GM12878 (cell line): ENCODE measurements at regions not wholly inside any gene's neighbourhood (a gene's known extent, or its start where the extent isn't known, plus 50 kb on each side); places are given as distances from the start of the nearest gene placed in this dataset.

Experiments used
- CTCF ChIP-seq, 3 experiments: IDR thresholded peaks in 2 of 3; conservative IDR thresholded peaks in 1 of 3; 2 replicates each; pipeline ENCODE4 v1.5.1; 2011; ENCODE audit warnings: low read depth in 3 of 3, low read length in 3 of 3, mild to moderate bottlenecking in 3 of 3, control low read depth in 2 of 3, moderate library complexity in 2 of 3, inconsistent platforms in 1 of 3, mixed read lengths in 1 of 3; ENCODE audit not compliant: control insufficient read depth in 2 of 3, insufficient read depth in 1 of 3; ENCODE audit errors: extremely low read depth in 1 of 3
- DPF2 ChIP-seq: fragments of 450-650 bp; IDR thresholded peaks from 2 replicates; pipeline ENCODE4 v1.6.1; 2017; ENCODE audit warnings: mild to moderate bottlenecking
- EP300 ChIP-seq, 2 experiments: fragments of 150-350 bp in 1 of 2; IDR thresholded peaks; 2 replicates each; pipeline ENCODE4 v1.6.1; 2011 to 2012; ENCODE audit warnings: low read depth in 2 of 2, low read length in 2 of 2, borderline replicate concordance in 1 of 2, improper control_type of control experiment in 1 of 2, inconsistent platforms in 1 of 2; ENCODE audit not compliant: control insufficient read depth in 1 of 2
- FOXK2 ChIP-seq: fragments of 450-650 bp; IDR thresholded peaks from 2 replicates; pipeline ENCODE4 v1.6.1; 2017; ENCODE audit warnings: mild to moderate bottlenecking, moderate library complexity
- MAX ChIP-seq: IDR thresholded peaks from 2 replicates; pipeline ENCODE4 v1.6.1; 2012; ENCODE audit warnings: low read depth, low read length, improper control_type of control experiment
- RELA ChIP-seq: fragments of 450-650 bp; IDR thresholded peaks from 2 replicates; pipeline ENCODE4 v1.8.0; 2014; ENCODE audit warnings: borderline replicate concordance; ENCODE audit not compliant: partially characterized antibody
- REST ChIP-seq: IDR thresholded peaks from 2 replicates; pipeline ENCODE4 v1.6.1; 2012; ENCODE audit warnings: mild to moderate bottlenecking, low read depth, low read length
- TAF1 ChIP-seq: IDR thresholded peaks from 2 replicates; pipeline ENCODE4 v1.6.1; 2011; ENCODE audit warnings: mild to moderate bottlenecking, low read depth, low read length, borderline replicate concordance
- TARDBP ChIP-seq: IDR thresholded peaks from 2 replicates; pipeline ENCODE4 v1.6.1; 2016; ENCODE audit warnings: borderline replicate concordance
- USF1 ChIP-seq: IDR thresholded peaks from 2 replicates; pipeline ENCODE4 v1.6.1; 2011; ENCODE audit warnings: borderline replicate concordance, low read depth, mild to moderate bottlenecking, moderate library complexity, mixed read lengths, low read length; ENCODE audit not compliant: insufficient read depth; ENCODE audit errors: extremely low read length
- ZBTB33 ChIP-seq: fragments of 450-650 bp; IDR thresholded peaks from 2 replicates; pipeline ENCODE4 v1.6.1; 2017; ENCODE audit warnings: mild to moderate bottlenecking
- ZBTB40 ChIP-seq: fragments of 450-650 bp; IDR thresholded peaks from 2 replicates; pipeline ENCODE4 v1.6.1; 2016; ENCODE audit warnings: mild to moderate bottlenecking, moderate library complexity, borderline replicate concordance
- ZNF384 ChIP-seq: IDR thresholded peaks from 2 replicates; pipeline ENCODE4 v1.6.1; 2012; ENCODE audit warnings: low read depth, mild to moderate bottlenecking, low read length, improper control_type of control experiment, borderline replicate concordance

- TF ChIP-seq ZNF384 (no peak), USF1 (no peak), TAF1 (no peak), TARDBP (no peak), RELA (no peak), DPF2 (no peak), ZBTB40 (no peak), CTCF (IDR thresholded peaks at IDR 0.05 in 2 of 3, conservative IDR thresholded peaks at IDR 0.05 in 1 of 3; ENCODE audit: control insufficient read depth in 2 of 3, extremely low read depth in 1 of 3, insufficient read depth in 1 of 3, low read depth in 3 of 3, low read length in 3 of 3) (no peak), MAX (no peak), REST (no peak), FOXK2 (no peak), ZBTB33 (no peak), EP300 (IDR thresholded peaks at IDR 0.05; ENCODE audit: borderline replicate concordance in 1 of 2, control insufficient read depth in 1 of 2, low read depth in 2 of 2, low read length in 2 of 2) (no peak)
These were observed 199.8 kb upstream of the CCDC150 start for GRCh38 chr2:196439760-196440159.
